ENCODE measurements at regions not wholly inside any gene's neighbourhood (a gene's known extent, or its start where the extent isn't known, plus 50 kb on each side); places are given as distances from the start of the nearest gene placed in this dataset.

GRCh38 chr3:189563853-189564563 lies 67.2 kb upstream of the TP63 start:
- peak in 1 of 2 donors; percentile 5 for DNase-seq

- no peak for DNase-seq
Measured at GRCh38 chr3:189566550-189567130, 64.5 kb upstream of the TP63 start.

GRCh38 chr3:189567322-189567721 lies 63.9 kb upstream of the TP63 start:
- DNase-seq: no peak

DNA sequence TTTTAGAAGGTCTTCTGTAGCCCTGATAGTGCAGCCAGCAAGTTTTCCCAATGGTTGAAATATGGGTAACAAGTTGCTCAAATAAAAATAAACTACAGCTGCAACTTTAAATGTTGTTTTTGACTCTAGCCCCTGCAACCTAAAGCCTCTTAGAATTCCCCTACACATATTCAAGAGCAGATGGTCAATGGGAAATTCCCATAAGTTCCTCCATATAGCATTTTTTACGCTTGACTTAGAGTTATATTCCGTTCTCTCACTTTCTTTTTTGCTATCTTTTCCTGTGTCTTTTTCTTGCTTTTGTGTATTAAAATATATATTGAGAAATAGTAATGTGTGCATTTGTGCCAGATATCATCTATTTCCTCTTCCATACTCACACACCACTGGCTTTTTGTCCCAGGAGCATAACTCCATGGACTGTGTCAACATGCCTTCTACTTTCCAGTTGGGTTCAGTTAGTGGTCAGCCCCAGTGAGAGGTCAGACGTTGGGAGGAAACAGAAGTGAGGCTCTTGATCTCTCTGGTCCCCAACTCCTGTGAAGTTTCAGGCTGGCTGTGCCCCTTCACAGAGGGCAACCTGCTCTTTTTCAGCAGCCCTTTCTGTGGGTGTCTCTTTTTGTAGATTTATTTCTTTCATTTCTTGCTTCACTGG lies 63.3 kb upstream of the TP63 start:
- no peak for DNase-seq

DNA sequence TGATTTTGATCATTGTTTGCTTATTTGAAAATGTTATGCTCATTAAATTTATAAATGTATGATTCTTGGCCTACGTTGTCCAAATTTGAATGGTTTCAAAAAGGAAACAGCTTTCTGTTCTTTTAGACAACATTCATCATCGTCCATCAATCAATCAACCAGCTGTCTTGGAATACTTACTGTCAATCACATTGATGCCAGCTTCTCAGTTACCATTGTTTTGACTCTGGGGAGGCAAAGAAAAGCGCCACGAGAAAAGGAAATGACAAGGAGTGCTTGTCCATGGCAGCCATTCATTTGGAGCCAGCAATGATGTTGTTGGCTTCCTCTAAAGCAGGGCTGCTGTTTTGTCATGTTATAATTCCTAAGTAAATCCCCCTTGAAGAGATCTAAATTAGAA lies 62.2 kb upstream of the TP63 start:
- DNase-seq: no peak

GRCh38 chr3:189569473-189569872 lies 61.7 kb upstream of the TP63 start:
- DNase-seq: no peak

DNA sequence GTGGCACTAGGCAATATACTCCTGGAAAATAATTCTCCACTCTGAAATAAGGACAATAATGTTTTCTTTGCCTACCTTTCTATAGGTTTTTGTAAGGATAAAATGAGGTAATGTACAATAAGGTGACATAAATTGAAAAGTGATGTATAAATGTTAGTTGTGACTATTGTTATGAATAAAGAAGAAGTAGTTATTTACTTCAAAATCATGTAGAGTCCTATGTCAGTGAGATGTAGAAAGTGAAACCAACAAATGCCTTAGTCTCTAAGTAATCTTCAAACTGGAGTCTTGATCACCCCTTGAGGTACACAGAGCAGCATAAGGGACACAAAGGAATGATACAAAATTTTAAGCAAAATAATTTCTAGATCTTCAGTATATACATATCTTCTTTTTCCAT lies 60.3 kb upstream of the TP63 start:
- no peak for DNase-seq

- DNase-seq: no peak
Measured at GRCh38 chr3:189572249-189572648, 58.9 kb upstream of the TP63 start.

GRCh38 chr3:189573004-189573403 lies 58.2 kb upstream of the TP63 start:
- no peak for DNase-seq

DNA sequence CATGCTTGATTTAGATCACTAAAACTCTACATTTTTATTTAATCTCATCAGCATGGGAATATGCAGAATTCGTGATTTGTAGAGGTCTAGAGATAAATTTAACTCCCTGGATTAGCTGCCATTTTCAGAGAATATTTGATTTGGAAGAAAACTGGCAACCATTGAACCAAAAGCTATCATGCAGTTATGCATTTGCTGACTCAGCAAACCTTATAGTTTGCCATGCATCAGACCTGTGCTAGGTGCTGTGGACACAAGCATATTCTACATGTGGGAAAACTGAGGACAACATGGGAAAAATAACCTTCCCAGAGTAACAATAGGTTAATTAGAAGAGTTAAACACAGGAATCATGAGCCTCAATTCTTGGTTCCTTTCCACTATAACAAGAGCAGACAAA lies 54.7 kb upstream of the TP63 start:
- DNase-seq: no peak

DNA sequence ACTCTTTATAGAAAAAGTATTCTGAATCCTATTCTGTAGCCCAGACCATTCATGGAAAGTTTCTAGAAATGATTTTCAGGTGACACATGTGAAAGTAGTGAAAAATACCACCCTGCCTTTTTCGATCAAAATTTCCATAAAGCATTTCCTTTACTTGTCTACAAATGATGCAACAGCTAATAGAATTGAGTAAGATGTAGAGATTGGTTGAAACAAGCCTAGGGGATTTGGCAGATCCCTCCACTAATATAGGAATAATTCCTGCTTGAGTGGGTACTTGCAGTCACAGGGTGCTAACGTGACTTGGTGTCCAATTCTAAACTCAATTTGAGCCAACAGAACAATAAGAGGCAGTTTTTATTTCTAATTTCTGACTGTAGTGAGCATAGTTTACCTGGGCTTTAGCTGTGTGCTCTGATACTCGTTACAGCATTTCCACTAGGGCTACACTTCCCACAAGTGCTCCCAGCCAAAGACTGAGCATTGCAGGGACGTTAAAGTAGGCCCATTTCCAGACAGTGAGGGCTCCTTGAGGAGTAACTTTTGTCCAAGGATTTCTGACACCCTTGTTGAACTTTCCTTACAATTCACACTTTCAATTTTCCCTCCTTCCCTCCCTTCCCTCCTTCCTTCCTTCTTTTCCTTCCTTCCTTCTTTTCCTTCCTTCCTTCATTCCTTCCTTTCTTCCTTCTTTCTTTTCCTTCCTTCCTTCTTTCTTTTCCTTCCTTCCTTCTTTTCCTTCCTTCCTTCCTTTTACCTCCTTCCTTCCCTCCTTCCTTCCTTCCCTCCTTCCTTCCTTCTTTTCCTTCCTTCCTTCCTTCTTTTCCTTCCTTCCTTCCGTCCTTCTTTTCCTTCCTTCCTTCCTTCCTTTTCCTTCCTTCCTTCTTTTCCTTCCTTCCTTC lies 53.9 kb upstream of the TP63 start:
- DNase-seq: no peak

DNA sequence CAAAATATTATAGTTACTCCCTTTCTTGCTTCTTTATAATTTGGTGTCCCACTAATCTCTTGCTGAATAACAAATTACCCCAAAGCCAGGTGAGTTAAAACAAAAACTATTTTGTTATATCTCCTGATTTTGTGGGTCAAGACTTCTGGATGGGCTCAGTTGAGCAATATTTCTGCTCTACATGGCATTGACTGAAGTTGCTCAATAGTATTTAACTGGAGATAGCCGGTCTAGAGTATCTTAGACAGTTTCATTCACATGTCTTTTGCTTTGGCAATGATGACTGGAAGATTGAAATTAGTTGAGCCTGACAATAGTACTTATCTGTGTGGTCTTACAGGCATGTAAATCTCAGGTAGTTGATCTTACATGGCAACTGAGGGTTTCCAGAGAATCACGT lies 51.0 kb upstream of the TP63 start:
- DNase-seq: no peak
